Pancreas (tissue), 10 donors: ENCODE measurements at regions not wholly inside any gene's neighbourhood (a gene's known extent, or its start where the extent isn't known, plus 50 kb on each side); places are given as distances from the start of the nearest gene placed in this dataset.

ENCODE experiments used
- ATAC-seq, 4 donors: fragments of 200-7000 bp; cut with Tn5 transposase; one replicate each; pipeline versions ENCODE4 v1.8.0 to v1.9.1; 2020; ENCODE audit warnings: mild to moderate bottlenecking in 4 of 4, moderate library complexity in 4 of 4
- DNase-seq, 6 donors: peaks; one replicate each; pipeline ENCODE4 v3.0.0-alpha.2; 2020
- FAIRE-seq: peaks from 2 replicates; lab custom pipeline; 2012; peaks lifted over from hg19 to GRCh38; lab: Jason Lieb, UNC
- H3K27ac ChIP-seq, 4 donors: fragments of 200-600 bp; sonication (generic); 1 replicate in 3 of 4; 2 replicates in 1 of 4; pipeline versions ENCODE4 v1.5.0 to v1.8.0; 2020
- H3K27me3 ChIP-seq, 4 donors: fragments of 200-600 bp; one replicate each; pipeline ENCODE4 v1.8.0; 2021
- H3K36me3 ChIP-seq, 3 donors: fragments of 200-600 bp; sonication (generic) in 1 of 3; one replicate each; pipeline versions ENCODE4 v1.5.0 to v1.8.0; 2020 to 2021
- H3K4me1 ChIP-seq, 3 donors: fragments of 200-600 bp; one replicate each; pipeline ENCODE4 v1.8.0; 2021
- H3K4me3 ChIP-seq, 4 donors: fragments of 200-600 bp; sonication (generic) in 2 of 4; one replicate each; pipeline versions ENCODE4 v1.5.0 to v1.8.0; 2020 to 2021
- H3K9me3 ChIP-seq, 4 donors: fragments of 200-600 bp; one replicate each; pipeline ENCODE4 v1.8.0; 2021
- WGBS, 2 donors: extraction: QIAGEN DNeasy Blood & Tissue Kit; methylation state at CpG; one replicate each; pipeline ENCODE4 v1.1.7; 2013; 5-methylcytosine and 5-hydroxymethylcytosine counted together
- intact Hi-C, 3 donors: fragments of 100-400 bp; cut with DNase I; formaldehyde crosslinking; loops; one replicate each; pipeline versions ENCODE4 v1.11.1 to v1.14.2; 2022
- TF ChIP-seq, protein P1 (sequence below), 4 donors: fragments of 200-600 bp; sonication (generic) in 3 of 4; IDR thresholded peaks; one replicate each; pipeline versions ENCODE4 v1.5.0 to v1.8.0; 2021; ENCODE audit warnings: antibody characterized with exemption in 4 of 4
- donor health status: healthy with polysubstance abuse.
- donor health status: DM: no; HTN: no; CAD: no; lungs with moderate emphysema.
- donor health status: DM: no; HTN: no; CAD: no.
- donor health status: control.
- donor health status: control.
- donor health status: Bipolar disorder and iron deficiency.
- donor health status: DM: yes; HTN: yes; CAD: no.
- donor health status: DM: no; HTN: no; CAD: no.
- donor health status: DM: no; HTN: no; CAD: no.
- donor health status: DM: yes; HTN: yes; CAD: no.

DNA sequence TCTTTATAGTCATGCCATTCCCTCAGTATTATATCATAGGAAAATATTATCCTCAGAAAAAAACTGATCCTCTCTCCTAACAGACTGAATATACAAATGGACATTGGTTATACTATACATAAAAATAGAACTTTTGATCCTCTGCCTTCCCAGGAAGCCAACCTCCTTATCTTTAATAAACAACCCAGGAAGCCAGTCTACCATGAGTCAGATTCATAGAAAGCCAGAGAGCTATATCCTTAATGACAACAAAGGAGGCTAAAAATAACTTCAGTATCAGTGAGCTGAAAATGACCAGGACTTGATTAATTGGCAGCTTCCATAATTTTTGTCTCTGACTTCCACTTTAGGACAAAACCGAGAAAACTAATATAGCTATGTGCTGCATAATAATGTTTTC, 58.0 kb upstream of the USP9Y start:
- ATAC-seq (no peak), DNase-seq (no peak), FAIRE-seq (no peak)
- no peaks in the 10 kb centered on the region for H3K36me3 ChIP-seq
- no peak overlapping the region for H3K4me3 ChIP-seq
- H3K4me1 ChIP-seq = no peaks in the 10 kb centered on the region
- WGBS, 2 donors = 63% methylated on average over 1 of the region's 1 CpG; no CpG with 5 or more reads in 1 of the 2 donors
- H3K27ac ChIP-seq = no peak overlapping the region
- TF ChIP-seq, protein P1, sequence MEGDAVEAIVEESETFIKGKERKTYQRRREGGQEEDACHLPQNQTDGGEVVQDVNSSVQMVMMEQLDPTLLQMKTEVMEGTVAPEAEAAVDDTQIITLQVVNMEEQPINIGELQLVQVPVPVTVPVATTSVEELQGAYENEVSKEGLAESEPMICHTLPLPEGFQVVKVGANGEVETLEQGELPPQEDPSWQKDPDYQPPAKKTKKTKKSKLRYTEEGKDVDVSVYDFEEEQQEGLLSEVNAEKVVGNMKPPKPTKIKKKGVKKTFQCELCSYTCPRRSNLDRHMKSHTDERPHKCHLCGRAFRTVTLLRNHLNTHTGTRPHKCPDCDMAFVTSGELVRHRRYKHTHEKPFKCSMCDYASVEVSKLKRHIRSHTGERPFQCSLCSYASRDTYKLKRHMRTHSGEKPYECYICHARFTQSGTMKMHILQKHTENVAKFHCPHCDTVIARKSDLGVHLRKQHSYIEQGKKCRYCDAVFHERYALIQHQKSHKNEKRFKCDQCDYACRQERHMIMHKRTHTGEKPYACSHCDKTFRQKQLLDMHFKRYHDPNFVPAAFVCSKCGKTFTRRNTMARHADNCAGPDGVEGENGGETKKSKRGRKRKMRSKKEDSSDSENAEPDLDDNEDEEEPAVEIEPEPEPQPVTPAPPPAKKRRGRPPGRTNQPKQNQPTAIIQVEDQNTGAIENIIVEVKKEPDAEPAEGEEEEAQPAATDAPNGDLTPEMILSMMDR (IDR thresholded peaks at IDR 0.05) = no peak
- no peaks in the 10 kb centered on the region for H3K9me3 ChIP-seq
- intact Hi-C loops = no loop called here
- no peaks in the 10 kb centered on the region for H3K27me3 ChIP-seq

DNA sequence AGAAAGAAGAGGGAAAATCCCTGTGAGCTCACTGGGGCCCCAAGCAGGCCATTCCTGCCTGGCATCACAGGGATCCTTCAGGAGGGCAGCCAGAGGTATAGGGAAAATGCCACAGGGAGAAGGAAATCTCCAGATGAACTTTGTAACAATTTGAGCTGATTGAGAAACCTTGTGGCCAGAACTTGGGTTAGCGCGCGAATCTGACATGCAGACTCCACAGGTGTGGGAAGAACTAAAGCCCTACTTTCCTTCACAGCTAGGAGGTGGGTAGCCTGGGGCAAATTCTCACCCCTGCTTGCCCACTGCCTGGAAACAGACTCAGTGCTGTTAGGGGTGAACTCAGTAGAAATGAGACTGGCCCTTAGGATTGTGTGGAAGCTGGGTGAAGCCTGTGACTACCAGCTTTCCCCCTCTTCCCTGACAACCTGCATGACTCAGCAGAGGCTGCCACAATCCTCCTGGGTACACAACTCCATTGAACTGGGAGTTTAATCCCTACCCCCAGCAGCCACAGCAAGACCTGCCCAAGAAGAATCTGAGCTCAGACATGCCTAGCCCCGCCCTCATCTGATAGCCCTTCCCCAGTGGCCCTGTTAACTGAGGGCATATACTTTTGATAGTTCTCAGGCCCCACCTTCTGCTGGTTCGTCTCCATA, 57.2 kb upstream of the USP9Y start:
- DNase-seq = no peak

DNA sequence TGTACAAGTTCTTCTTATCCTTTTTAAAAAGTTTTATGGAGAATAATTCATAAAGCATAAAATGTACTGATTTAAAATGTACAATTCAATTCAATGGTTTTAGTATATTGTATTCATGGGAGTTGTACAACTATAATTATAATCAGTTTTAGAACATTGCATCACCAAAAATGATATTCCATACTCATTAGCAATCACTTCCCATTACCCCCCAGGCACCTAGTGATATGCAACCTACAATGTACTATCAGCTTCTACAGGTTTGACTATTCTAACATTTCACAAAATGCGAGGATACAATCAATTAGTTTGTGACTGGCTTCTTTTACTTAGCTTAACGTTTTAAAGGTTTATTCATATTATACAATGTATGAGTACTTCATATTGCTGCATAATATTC, 49.9 kb upstream of the USP9Y start:
- 65% methylated on average over 2 of the region's 2 CpGs; no CpG with 5 or more reads in 1 of the 2 donors for WGBS, 2 donors
- TF ChIP-seq, protein P1 (IDR thresholded peaks at IDR 0.05) = no peak
- Histone ChIP-seq H3K4me3 (no peak overlapping the region), H3K27me3 (no peaks in the 10 kb centered on the region), H3K4me1 (no peaks in the 10 kb centered on the region), H3K27ac (no peak overlapping the region), H3K36me3 (no peaks in the 10 kb centered on the region), H3K9me3 (no peaks in the 10 kb centered on the region)
- DNase-seq = no peak
- FAIRE-seq = no peak
- ATAC-seq = no peak
- intact Hi-C loops = no loop called here

More for the DNA sequence above, 57.2 kb upstream of the USP9Y start:
- Histone ChIP-seq H3K4me1 (no peaks in the 10 kb centered on the region), H3K4me3 (no peak overlapping the region), H3K9me3 (no peaks in the 10 kb centered on the region), H3K27me3 (no peaks in the 10 kb centered on the region), H3K27ac (no peak overlapping the region), H3K36me3 (no peaks in the 10 kb centered on the region)
- intact Hi-C loops = no loop called here
- no peak for ATAC-seq
- TF ChIP-seq, protein P1 (IDR thresholded peaks at IDR 0.05) = no peak
- FAIRE-seq = no peak
- WGBS, 2 donors = 91% methylated on average over 5 of the region's 5 CpGs; no CpG with 5 or more reads in 1 of the 2 donors
